A549 (cell line): ENCODE measurements at regions not wholly inside any gene's neighbourhood (a gene's known extent, or its start where the extent isn't known, plus 50 kb on each side); places are given as distances from the start of the nearest gene placed in this dataset.
A peak's percentile ranks its signal among the peaks of the same experiment; 100 is the strongest.
"Not testable (repeated sequence)": the region's sequence is repeated elsewhere in the genome, so short reads cannot be mapped to it uniquely, and the experiment has no call there.

Experiments
- ATAC-seq, 2 experiments: fragments of 200-7000 bp in 1 of 2; fragments of >200 bp in 1 of 2; cut with Nextera tagmentation in 1 of 2; cut with Tn5 transposase in 1 of 2; 3 replicates each; pipeline versions ENCODE4 v1.8.0 to v1.9.1; 2018 to 2020; ENCODE audit warnings: mild to moderate bottlenecking in 1 of 2, moderate library complexity in 1 of 2
- CTCF ChIA-PET: fragments of 300-600 bp; sonication (Branson Sonifier 250); formaldehyde crosslinking; extraction: SDS; loops from one replicate; lab custom pipeline; 2021; ENCODE audit warnings: antibody characterized with exemption, inconsistent platforms; lab: Yijun Ruan, JAX
- POLR2A ChIA-PET: fragments of 350-600 bp; formaldehyde crosslinking; extraction: SDS; loops from one replicate; lab custom pipeline; 2021; ENCODE audit warnings: antibody characterized with exemption, inconsistent platforms; lab: Yijun Ruan, JAX
- DNase-seq, 2 experiments: peaks; one replicate each; pipeline versions ENCODE4 v3.0.0 to v3.0.0-alpha.2; 2011 to 2016; ENCODE audit warnings: low read depth in 1 of 2, low spot score in 1 of 2
- FAIRE-seq: peaks from 2 replicates; lab custom pipeline; 2011; peaks lifted over from hg19 to GRCh38; lab: Jason Lieb, UNC
- H3K27ac ChIP-seq, 2 experiments: fragments of >200 bp; sonication (Bioruptor Twin); formaldehyde crosslinking; 3 replicates each; pipeline ENCODE4 v1.5.1; 2016 to 2017
- H3K4me1 ChIP-seq: fragments of >200 bp; sonication (Bioruptor Twin); formaldehyde crosslinking; 3 replicates; pipeline ENCODE4 v1.6.1; 2016
- H3K4me2 ChIP-seq: fragments of >200 bp; sonication (Bioruptor Twin); formaldehyde crosslinking; 3 replicates; pipeline ENCODE4 v1.6.1; 2016
- H3K4me3 ChIP-seq: fragments of >200 bp; sonication (Bioruptor Twin); formaldehyde crosslinking; 3 replicates; pipeline ENCODE4 v1.5.1; 2016
- H3K9me3 ChIP-seq: fragments of >200 bp; sonication (Bioruptor Twin); formaldehyde crosslinking; 3 replicates; pipeline ENCODE4 v1.6.1; 2016
- ATOH8 ChIP-seq: fragments of 250-450 bp; sonication (Bioruptor Pico); IDR thresholded peaks from 2 replicates; pipeline ENCODE4 v1.5.0; 2020; ENCODE audit warnings: low read depth, mild to moderate bottlenecking, moderate library complexity
- BHLHE40 ChIP-seq: IDR thresholded peaks from 2 replicates; pipeline ENCODE4 v1.6.1; 2012; ENCODE audit warnings: low read depth, low read length, inconsistent platforms
- CHD4 ChIP-seq: fragments of 200-600 bp; sonication (generic); IDR thresholded peaks from 2 replicates; pipeline ENCODE4 v1.6.1; 2016; ENCODE audit warnings: antibody characterized with exemption, mild to moderate bottlenecking, borderline replicate concordance
- EP300 ChIP-seq, 2 experiments: fragments of >200 bp; sonication (Bioruptor Twin); formaldehyde crosslinking; IDR thresholded peaks; 2 replicates in 1 of 2; 3 replicates in 1 of 2; pipeline ENCODE4 v1.6.1; 2016 to 2017
- FOSB ChIP-seq: fragments of 250-450 bp; sonication (Bioruptor Pico); IDR thresholded peaks from 2 replicates; pipeline ENCODE4 v1.5.0; 2020; ENCODE audit warnings: mild to moderate bottlenecking, moderate library complexity
- FOSL2 ChIP-seq, 2 experiments: fragments of 450-650 bp in 1 of 2; fragments of >200 bp in 1 of 2; sonication (Bioruptor Twin) in 1 of 2; formaldehyde crosslinking; IDR thresholded peaks; 2 replicates each; pipeline versions ENCODE4 v1.5.0 to v1.6.1; 2016 to 2020; ENCODE audit warnings: mild to moderate bottlenecking in 1 of 2, moderate library complexity in 1 of 2
- HEYL ChIP-seq: fragments of 250-450 bp; sonication (Bioruptor Pico); IDR thresholded peaks from 2 replicates; pipeline ENCODE4 v1.8.0; 2021; ENCODE audit warnings: mild to moderate bottlenecking, moderate library complexity
- JUN ChIP-seq, 2 experiments: fragments of >200 bp; sonication (Bioruptor Twin); formaldehyde crosslinking; IDR thresholded peaks; 2 replicates in 1 of 2; 3 replicates in 1 of 2; pipeline ENCODE4 v1.6.1; 2016 to 2017
- JUNB ChIP-seq: fragments of >200 bp; sonication (Bioruptor Twin); formaldehyde crosslinking; IDR thresholded peaks from 2 replicates; pipeline ENCODE4 v1.6.1; 2016
- MAFK ChIP-seq: fragments of 450-650 bp; IDR thresholded peaks from 2 replicates; pipeline ENCODE4 v1.6.1; 2014; ENCODE audit not compliant: partially characterized antibody
- MYC ChIP-seq: IDR thresholded peaks from 2 replicates; pipeline ENCODE4 v1.6.1; 2012; ENCODE audit warnings: mild to moderate bottlenecking, inconsistent platforms, low read length, improper control_type of control experiment, borderline replicate concordance
- NPAS2 ChIP-seq: fragments of 250-450 bp; sonication (Bioruptor Pico); IDR thresholded peaks from 2 replicates; pipeline ENCODE4 v1.8.0; 2022; ENCODE audit warnings: mild to moderate bottlenecking, moderate library complexity, borderline replicate concordance
- REST ChIP-seq: fragments of 200-600 bp; sonication (generic); IDR thresholded peaks from 2 replicates; pipeline ENCODE4 v1.6.1; 2016; ENCODE audit warnings: antibody characterized with exemption, mild to moderate bottlenecking, moderate library complexity
- WGBS: methylation state at CpG from one replicate; pipeline ENCODE4 v1.1.6; 2017; ENCODE audit errors: missing lambda C conversion rate; 5-methylcytosine and 5-hydroxymethylcytosine counted together
- TF ChIP-seq, protein P1 (sequence below): fragments of >200 bp; sonication (Bioruptor Twin); formaldehyde crosslinking; IDR thresholded peaks from 3 replicates; pipeline ENCODE4 v1.6.1; 2016
- TF ChIP-seq, protein P2 (sequence below): fragments of 250-450 bp; sonication (Bioruptor Pico); IDR thresholded peaks from 2 replicates; pipeline ENCODE4 v1.5.0; 2021; ENCODE audit warnings: mild to moderate bottlenecking, moderate library complexity, borderline replicate concordance

- POLR2A ChIA-PET, result no interaction called here
- ATAC-seq, result no peak
- FAIRE-seq, result no peak
- WGBS, result 65% methylated on average over 4 of the region's 4 CpGs
- H3K4me1 ChIP-seq, result peaks cover 6% of the 10 kb centered on the region; the same call in 2 of the 3 replicates
- H3K27ac ChIP-seq, result peak overlapping the region; percentile 68 to 71
- CTCF ChIA-PET, result no interaction called here
- TF ChIP-seq HEYL, result no peak
- no peak for TF ChIP-seq REST
- TF ChIP-seq MYC, result no peak
- TF ChIP-seq, protein P1, sequence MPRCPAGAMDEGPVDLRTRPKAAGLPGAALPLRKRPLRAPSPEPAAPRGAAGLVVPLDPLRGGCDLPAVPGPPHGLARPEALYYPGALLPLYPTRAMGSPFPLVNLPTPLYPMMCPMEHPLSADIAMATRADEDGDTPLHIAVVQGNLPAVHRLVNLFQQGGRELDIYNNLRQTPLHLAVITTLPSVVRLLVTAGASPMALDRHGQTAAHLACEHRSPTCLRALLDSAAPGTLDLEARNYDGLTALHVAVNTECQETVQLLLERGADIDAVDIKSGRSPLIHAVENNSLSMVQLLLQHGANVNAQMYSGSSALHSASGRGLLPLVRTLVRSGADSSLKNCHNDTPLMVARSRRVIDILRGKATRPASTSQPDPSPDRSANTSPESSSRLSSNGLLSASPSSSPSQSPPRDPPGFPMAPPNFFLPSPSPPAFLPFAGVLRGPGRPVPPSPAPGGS, result no peak
- no peak for TF ChIP-seq JUN (IDR thresholded peaks at IDR 0.05)
- TF ChIP-seq CHD4, result no peak
- TF ChIP-seq, protein P2, sequence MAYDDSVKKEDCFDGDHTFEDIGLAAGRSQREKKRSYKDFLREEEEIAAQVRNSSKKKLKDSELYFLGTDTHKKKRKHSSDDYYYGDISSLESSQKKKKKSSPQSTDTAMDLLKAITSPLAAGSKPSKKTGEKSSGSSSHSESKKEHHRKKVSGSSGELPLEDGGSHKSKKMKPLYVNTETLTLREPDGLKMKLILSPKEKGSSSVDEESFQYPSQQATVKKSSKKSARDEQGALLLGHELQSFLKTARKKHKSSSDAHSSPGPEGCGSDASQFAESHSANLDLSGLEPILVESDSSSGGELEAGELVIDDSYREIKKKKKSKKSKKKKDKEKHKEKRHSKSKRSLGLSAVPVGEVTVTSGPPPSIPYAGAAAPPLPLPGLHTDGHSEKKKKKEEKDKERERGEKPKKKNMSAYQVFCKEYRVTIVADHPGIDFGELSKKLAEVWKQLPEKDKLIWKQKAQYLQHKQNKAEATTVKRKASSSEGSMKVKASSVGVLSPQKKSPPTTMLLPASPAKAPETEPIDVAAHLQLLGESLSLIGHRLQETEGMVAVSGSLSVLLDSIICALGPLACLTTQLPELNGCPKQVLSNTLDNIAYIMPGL (CRISPR knock-in tag), result no peak
- no peak for TF ChIP-seq JUNB
- TF ChIP-seq EP300 (IDR thresholded peaks at IDR 0.05), result no peak; a peak in 1 of 5 replicates
- no peak for TF ChIP-seq FOSL2 (IDR thresholded peaks at IDR 0.05)
- no peak for TF ChIP-seq FOSL2 (CRISPR knock-in tag; IDR thresholded peaks at IDR 0.05)
- no peak for TF ChIP-seq BHLHE40
- no peak for TF ChIP-seq NPAS2 (CRISPR knock-in tag)
- TF ChIP-seq FOSB, result no peak
- DNase-seq, result no peak
- H3K4me2 ChIP-seq, result 0 out of 3 replicates have a peak overlapping the region, but pooled peaks have one; percentile 34
- H3K9me3 ChIP-seq, result no peaks in the 10 kb centered on the region
- no peak overlapping the region for H3K4me3 ChIP-seq
Observed at GRCh38 chr4:23021040-23021439, 328.3 kb downstream of the GBA3 start.

- H3K9me3 ChIP-seq, POLR2A ChIA-PET, H3K4me1 ChIP-seq, CTCF ChIA-PET, DNase-seq, H3K4me2 ChIP-seq, ATAC-seq, FAIRE-seq, H3K4me3 ChIP-seq: not testable (repeated sequence)
- 45% methylated on average over 4 of the region's 4 CpGs for WGBS
- 0 out of 6 replicates have a peak overlapping the region, but pooled peaks of 1 of the 2 experiments have one; percentile 33 for H3K27ac ChIP-seq
Observed at GRCh38 chr4:23020399-23020798, 327.7 kb downstream of the GBA3 start.

- TF ChIP-seq ATOH8 (CRISPR knock-in tag), result no peak
- peak; percentile 36 for TF ChIP-seq MAFK
Observed at GRCh38 chr4:23016981-23017380, 324.2 kb downstream of the GBA3 start.

More at GRCh38 chr4:23016981-23017380, 324.2 kb downstream of the GBA3 start:
- Histone ChIP-seq H3K27ac (no peak overlapping the region), H3K4me3 (no peak overlapping the region), H3K4me1 (peaks cover 6% of the 10 kb centered on the region; the same call in 2 of the 3 replicates), H3K9me3 (no peaks in the 10 kb centered on the region), H3K4me2 (no peak overlapping the region)
- CTCF ChIA-PET, result no interaction called here
- ATAC-seq (no peak), FAIRE-seq (no peak), DNase-seq (no peak)
- 85% methylated on average over 1 of the region's 1 CpG for WGBS
- POLR2A ChIA-PET, result no interaction called here
